Bronchial epithelial cell (primary cell): ENCODE measurements at regions not wholly inside any gene's neighbourhood (a gene's known extent, or its start where the extent isn't known, plus 50 kb on each side); places are given as distances from the start of the nearest gene placed in this dataset.
A peak's percentile ranks its signal among the peaks of the same experiment; 100 is the strongest.

Source experiments
- DNase-seq: peaks from one replicate; pipeline ENCODE4 v3.0.0-alpha.2; 2010; ENCODE audit warnings: low read depth
- FAIRE-seq: peaks from 2 replicates; lab custom pipeline; 2011; peaks lifted over from hg19 to GRCh38; lab: Jason Lieb, UNC
- H3K27me3 ChIP-seq: 2 replicates; pipeline ENCODE4 v1.5.1; 2011; ENCODE audit warnings: low read length; ENCODE audit not compliant: control insufficient read depth, insufficient read depth
- H3K36me3 ChIP-seq: 2 replicates; pipeline ENCODE4 v1.5.1; 2011; ENCODE audit warnings: low read length; ENCODE audit not compliant: control insufficient read depth, insufficient read depth
- H3K4me3 ChIP-seq: 2 replicates; pipeline ENCODE4 v1.5.1; 2011; ENCODE audit warnings: mild to moderate bottlenecking, low read depth, low read length, control low read depth
- TF ChIP-seq, protein P1 (sequence below): IDR thresholded peaks from 2 replicates; pipeline ENCODE4 v1.5.1; 2011; ENCODE audit warnings: mild to moderate bottlenecking, moderate library complexity, low read length, control low read depth, inconsistent platforms; ENCODE audit not compliant: insufficient read depth, severe bottlenecking

DNA sequence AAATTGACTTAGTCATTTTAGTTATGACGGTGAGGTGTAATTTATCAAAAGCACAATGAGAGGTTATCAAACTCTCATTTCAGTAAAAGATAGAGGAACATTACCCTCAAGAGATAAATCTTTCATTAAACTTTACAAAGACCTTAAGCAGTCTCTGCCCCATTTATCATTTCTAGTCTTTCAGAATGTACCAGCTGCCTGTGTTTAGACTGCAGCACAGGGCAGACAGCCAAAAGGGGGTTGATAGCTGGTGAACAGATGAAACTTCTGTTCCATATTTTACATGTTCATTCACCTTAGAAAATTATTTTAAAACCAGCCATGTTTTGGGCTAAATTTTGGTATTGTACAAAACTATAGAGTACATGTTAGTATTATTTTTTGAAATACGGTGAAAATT lies 514.6 kb upstream of the CNTN3 start:
- TF ChIP-seq, protein P1, sequence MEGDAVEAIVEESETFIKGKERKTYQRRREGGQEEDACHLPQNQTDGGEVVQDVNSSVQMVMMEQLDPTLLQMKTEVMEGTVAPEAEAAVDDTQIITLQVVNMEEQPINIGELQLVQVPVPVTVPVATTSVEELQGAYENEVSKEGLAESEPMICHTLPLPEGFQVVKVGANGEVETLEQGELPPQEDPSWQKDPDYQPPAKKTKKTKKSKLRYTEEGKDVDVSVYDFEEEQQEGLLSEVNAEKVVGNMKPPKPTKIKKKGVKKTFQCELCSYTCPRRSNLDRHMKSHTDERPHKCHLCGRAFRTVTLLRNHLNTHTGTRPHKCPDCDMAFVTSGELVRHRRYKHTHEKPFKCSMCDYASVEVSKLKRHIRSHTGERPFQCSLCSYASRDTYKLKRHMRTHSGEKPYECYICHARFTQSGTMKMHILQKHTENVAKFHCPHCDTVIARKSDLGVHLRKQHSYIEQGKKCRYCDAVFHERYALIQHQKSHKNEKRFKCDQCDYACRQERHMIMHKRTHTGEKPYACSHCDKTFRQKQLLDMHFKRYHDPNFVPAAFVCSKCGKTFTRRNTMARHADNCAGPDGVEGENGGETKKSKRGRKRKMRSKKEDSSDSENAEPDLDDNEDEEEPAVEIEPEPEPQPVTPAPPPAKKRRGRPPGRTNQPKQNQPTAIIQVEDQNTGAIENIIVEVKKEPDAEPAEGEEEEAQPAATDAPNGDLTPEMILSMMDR: no peak
- H3K4me3 ChIP-seq: no peak overlapping the region
- DNase-seq (no peak), FAIRE-seq (no peak)
- H3K36me3 ChIP-seq: no peaks in the 10 kb centered on the region
- H3K27me3 ChIP-seq: no peaks in the 10 kb centered on the region

DNA sequence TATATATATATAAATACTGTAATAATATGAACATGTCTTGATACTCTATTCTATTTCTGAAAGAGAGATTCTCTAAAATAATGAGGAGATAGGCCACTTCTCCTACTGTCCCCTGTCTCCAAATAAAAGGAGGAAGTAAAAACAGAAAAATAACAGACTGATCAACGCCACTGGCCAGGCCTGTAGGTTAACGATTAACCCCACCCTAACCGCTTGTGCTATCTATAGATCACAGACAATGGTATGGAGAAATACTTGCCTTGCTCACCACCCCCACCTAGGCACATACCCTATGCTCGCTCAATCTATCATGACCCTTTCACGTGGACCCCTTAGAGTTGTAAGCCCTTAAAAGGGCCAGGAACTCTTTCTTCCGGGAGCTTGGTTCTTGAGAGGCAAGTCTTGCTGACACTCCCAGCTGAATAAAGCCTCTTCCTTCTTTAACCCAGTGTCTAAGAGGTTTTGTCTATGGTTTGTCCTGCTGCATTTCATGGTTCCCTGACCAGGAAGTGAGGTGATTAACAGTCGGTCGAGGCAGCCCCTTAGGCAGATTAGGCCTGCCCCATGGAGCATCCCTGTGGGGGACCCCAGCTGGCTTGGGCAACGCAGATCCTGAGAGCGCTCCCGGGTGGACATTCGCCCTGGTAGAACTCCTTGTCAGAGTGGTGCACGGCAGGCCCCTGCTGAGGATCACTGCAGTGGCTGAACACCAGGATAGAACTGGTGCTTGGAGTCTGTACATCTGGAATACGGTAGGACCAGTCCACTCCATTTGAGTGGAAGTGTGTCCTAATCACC lies 521.8 kb upstream of the CNTN3 start:
- FAIRE-seq: no peak
- Histone ChIP-seq H3K27me3 (no peaks in the 10 kb centered on the region), H3K4me3 (no peak overlapping the region), H3K36me3 (no peaks in the 10 kb centered on the region)
- no peak for DNase-seq
- TF ChIP-seq, protein P1: no peak

DNA sequence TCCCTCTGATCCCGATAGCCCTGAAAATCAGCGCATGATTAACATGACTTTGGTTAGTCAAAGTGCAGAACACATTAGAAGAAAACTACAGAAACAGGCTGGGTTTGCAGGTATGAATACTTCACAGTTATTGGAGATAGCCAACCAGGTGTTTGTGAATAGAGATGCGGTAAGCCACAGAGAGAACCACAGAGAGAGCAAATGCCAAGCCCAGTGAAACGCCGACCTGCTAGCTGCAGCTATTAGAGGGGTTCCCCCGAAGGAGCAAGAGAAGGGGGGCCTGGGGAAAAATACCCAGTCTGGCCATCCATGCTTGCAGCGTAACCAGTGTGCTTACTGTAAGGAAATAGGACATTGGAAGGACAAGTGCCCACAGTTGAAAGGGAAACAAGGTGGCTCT lies 523.9 kb upstream of the CNTN3 start:
- Histone ChIP-seq H3K4me3 (no peak overlapping the region), H3K27me3 (no peaks in the 10 kb centered on the region), H3K36me3 (no peaks in the 10 kb centered on the region)
- DNase-seq (no peak), FAIRE-seq (no peak)
- TF ChIP-seq, protein P1: no peak

DNA sequence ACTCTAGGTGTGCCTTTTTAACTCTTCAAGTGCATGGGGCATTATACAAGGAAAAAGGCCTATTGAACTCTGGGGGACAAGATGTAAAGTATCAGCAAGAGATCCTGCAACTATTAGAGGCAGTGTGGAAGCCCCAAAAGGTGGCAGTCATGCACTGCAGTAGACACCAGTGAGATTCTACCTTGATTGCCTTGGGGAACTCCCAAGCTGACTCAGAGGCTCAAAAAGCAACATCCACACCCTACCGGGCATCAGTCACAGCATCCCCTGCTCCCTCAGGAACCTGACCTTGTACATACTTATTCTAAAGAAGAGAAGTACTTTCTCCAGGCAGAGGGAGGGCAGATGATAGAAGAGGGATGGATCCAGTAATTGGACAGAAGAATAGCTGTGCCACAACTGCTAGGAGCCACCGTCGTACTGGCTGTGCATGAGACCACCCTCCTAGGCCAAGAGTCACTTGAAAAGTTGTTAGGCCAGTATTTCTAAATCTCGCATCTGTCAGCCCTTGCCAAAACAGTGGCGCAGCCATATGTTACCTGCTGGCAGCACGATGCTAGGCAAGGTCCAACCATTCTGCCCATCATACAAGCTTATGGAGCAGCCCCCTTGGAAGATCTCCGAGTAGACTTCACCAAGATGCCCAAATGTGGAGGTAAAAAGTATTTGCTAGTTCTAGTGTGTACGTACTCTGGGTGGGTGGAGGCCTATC lies 523.1 kb upstream of the FRG2C start:
- Histone ChIP-seq H3K36me3 (no peaks in the 10 kb centered on the region), H3K27me3 (no peaks in the 10 kb centered on the region), H3K4me3 (no peak overlapping the region)
- FAIRE-seq (no peak), DNase-seq (peak; percentile 7)
- TF ChIP-seq, protein P1: no peak

DNA sequence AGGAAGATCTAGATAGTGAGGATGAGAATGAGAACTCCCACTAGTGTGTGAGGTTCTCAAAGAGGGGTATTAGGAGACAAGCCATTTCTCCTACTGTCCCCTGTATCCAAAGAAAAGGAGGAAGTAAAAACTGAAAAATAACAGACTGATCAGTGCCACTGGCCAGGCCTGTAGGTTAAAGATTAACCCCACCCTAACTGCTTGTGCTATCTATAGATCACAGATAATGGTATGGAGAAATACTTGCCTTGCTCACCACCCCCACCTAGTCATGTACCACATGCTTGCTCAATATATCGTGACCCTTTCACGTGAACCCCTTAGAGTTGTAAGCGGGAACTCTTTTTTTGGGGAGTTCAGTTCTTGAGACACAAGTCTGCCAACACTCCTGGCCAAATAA lies 519.7 kb upstream of the FRG2C start:
- Histone ChIP-seq H3K36me3 (no peaks in the 10 kb centered on the region), H3K27me3 (no peaks in the 10 kb centered on the region), H3K4me3 (no peak overlapping the region)
- FAIRE-seq (no peak), DNase-seq (no peak)
- TF ChIP-seq, protein P1: no peak
